ENCODE measurements at regions not wholly inside any gene's neighbourhood (a gene's known extent, or its start where the extent isn't known, plus 50 kb on each side); places are given as distances from the start of the nearest gene placed in this dataset.

DNA sequence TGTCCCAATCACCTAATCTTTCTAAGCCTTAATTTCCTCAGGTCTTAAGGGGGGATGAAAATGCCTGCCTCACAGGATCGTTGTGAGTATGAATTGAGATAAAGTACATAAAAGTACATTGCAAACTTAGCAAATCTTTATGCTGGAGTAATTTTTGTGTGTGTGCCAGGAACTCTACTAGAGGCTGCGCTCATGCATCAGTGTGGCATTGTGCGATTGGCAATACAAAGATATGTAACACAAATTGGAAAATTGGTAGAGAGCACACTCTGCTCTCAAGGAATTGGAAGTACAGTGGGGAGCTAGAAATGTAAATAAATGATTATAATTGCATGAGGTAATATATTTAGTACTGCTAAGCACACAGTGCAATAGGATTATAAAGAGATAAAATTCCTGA is 398.3 kb downstream of the DUSP10 start:
- no peak for DNase-seq
- no peaks in the 10 kb centered on the region for H3K27me3 Mint-ChIP-seq (ENCODE audit: insufficient read depth)
- no peaks in the 10 kb centered on the region for H3K9me3 Mint-ChIP-seq
- TF ChIP-seq, protein P1, sequence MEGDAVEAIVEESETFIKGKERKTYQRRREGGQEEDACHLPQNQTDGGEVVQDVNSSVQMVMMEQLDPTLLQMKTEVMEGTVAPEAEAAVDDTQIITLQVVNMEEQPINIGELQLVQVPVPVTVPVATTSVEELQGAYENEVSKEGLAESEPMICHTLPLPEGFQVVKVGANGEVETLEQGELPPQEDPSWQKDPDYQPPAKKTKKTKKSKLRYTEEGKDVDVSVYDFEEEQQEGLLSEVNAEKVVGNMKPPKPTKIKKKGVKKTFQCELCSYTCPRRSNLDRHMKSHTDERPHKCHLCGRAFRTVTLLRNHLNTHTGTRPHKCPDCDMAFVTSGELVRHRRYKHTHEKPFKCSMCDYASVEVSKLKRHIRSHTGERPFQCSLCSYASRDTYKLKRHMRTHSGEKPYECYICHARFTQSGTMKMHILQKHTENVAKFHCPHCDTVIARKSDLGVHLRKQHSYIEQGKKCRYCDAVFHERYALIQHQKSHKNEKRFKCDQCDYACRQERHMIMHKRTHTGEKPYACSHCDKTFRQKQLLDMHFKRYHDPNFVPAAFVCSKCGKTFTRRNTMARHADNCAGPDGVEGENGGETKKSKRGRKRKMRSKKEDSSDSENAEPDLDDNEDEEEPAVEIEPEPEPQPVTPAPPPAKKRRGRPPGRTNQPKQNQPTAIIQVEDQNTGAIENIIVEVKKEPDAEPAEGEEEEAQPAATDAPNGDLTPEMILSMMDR (conservative IDR thresholded peaks at IDR 0.05): no peak
- H3K4me3 ChIP-seq (ENCODE audit: low read length): no peak overlapping the region
- H3K27ac Mint-ChIP-seq: no peak overlapping the region
- H3K4me3 Mint-ChIP-seq: no peak overlapping the region
- peaks cover 14% of the 10 kb centered on the region for H3K4me1 Mint-ChIP-seq
- H3K36me3 Mint-ChIP-seq (ENCODE audit: low read depth): peaks cover under 1% of the 10 kb centered on the region
- no peaks in the 10 kb centered on the region for H3K9me3 ChIP-seq (ENCODE audit: control insufficient read depth, low read length)
- H3K36me3 ChIP-seq (ENCODE audit: control insufficient read depth, insufficient read depth, low read length): no peaks in the 10 kb centered on the region
- H3K27me3 ChIP-seq (ENCODE audit: control insufficient read depth, insufficient read depth, low read length, poor library complexity, severe bottlenecking): no peaks in the 10 kb centered on the region
- H3K4me1 ChIP-seq (ENCODE audit: control insufficient read depth, insufficient read depth, low read length): peaks cover 6% of the 10 kb centered on the region
- H3K27ac ChIP-seq (ENCODE audit: low read depth, low read length): no peak overlapping the region
- no peak overlapping the region for H3K9ac ChIP-seq (ENCODE audit: extremely low read depth, low read length, poor library complexity, severe bottlenecking)
- 94 to 100% methylated on average over 2 to 3 of the region's 3 CpGs for WGBS, 2 experiments (ENCODE audit: insufficient coverage in 1 of 2, insufficient read length in 1 of 2)

DNA sequence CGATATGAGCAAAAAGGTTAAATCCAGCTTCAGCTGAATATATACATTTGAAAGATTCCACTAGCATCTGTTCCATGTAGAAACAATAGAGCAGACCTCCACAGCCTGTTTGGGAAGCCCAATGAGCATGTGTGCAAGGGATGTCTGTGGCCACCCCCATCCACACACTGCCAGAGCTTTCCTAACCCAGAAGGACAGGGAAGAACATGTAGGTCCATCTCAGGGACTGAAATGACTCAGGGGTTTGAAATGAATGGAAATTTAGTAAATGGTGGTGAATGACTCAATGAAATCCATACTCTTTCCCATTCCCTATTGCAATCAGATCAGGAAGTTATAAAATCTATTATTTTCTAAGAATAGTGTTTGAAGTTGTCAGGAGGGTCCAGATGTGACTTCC is 397.2 kb downstream of the DUSP10 start:
- Mint-ChIP-seq H3K4me3 (no peak overlapping the region), H3K27me3 (ENCODE audit: insufficient read depth) (no peaks in the 10 kb centered on the region), H3K36me3 (ENCODE audit: low read depth) (peaks cover 2% of the 10 kb centered on the region), H3K9me3 (no peaks in the 10 kb centered on the region), H3K4me1 (peaks cover 14% of the 10 kb centered on the region), H3K27ac (no peak overlapping the region)
- Histone ChIP-seq H3K36me3 (ENCODE audit: control insufficient read depth, insufficient read depth, low read length) (no peaks in the 10 kb centered on the region), H3K4me3 (ENCODE audit: low read length) (no peak overlapping the region), H3K27me3 (ENCODE audit: control insufficient read depth, insufficient read depth, low read length, poor library complexity, severe bottlenecking) (no peaks in the 10 kb centered on the region), H3K4me1 (ENCODE audit: control insufficient read depth, insufficient read depth, low read length) (peaks cover 6% of the 10 kb centered on the region), H3K27ac (ENCODE audit: low read depth, low read length) (no peak overlapping the region), H3K9me3 (ENCODE audit: control insufficient read depth, low read length) (no peaks in the 10 kb centered on the region), H3K9ac (ENCODE audit: extremely low read depth, low read length, poor library complexity, severe bottlenecking) (no peak overlapping the region)
- no peak for DNase-seq
- TF ChIP-seq, protein P1 (conservative IDR thresholded peaks at IDR 0.05): no peak
- 92 to 100% methylated on average over 1 of the region's 1 CpG for WGBS, 2 experiments (ENCODE audit: insufficient coverage in 1 of 2, insufficient read length in 1 of 2)

DNA sequence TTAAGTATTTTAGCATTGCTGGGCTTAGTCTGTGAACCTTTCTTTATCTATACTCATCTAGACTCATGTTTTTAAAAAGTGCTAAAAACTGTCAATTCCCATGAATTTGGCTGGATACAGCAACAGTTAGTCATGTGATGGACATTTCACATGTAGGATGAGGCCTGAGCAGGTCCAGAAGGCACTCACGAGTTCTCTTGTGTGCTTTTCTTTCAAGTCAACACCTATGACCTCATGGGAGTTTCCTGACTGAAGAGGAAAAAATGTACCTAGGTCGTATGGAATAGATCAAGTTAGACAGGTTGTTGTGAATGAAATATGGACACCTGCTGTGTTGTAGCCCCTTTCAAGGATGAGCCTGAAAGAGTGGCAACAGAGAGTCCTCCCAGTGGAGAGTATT is 394.2 kb downstream of the DUSP10 start:
- Histone ChIP-seq H3K9ac (ENCODE audit: extremely low read depth, low read length, poor library complexity, severe bottlenecking) (no peak overlapping the region), H3K27ac (ENCODE audit: low read depth, low read length) (no peak overlapping the region), H3K9me3 (ENCODE audit: control insufficient read depth, low read length) (no peaks in the 10 kb centered on the region), H3K27me3 (ENCODE audit: control insufficient read depth, insufficient read depth, low read length, poor library complexity, severe bottlenecking) (no peaks in the 10 kb centered on the region), H3K4me3 (ENCODE audit: low read length) (no peak overlapping the region), H3K36me3 (ENCODE audit: control insufficient read depth, insufficient read depth, low read length) (no peaks in the 10 kb centered on the region), H3K4me1 (ENCODE audit: control insufficient read depth, insufficient read depth, low read length) (peaks cover 6% of the 10 kb centered on the region)
- DNase-seq: no peak
- Mint-ChIP-seq H3K36me3 (ENCODE audit: low read depth) (peaks cover 2% of the 10 kb centered on the region), H3K4me3 (no peak overlapping the region), H3K9me3 (peaks cover 2% of the 10 kb centered on the region), H3K4me1 (peaks cover 14% of the 10 kb centered on the region), H3K27ac (no peak overlapping the region), H3K27me3 (ENCODE audit: insufficient read depth) (no peaks in the 10 kb centered on the region)
- WGBS, 2 experiments (ENCODE audit: insufficient coverage in 1 of 2, insufficient read length in 1 of 2): 83 to 85% methylated on average over 2 of the region's 2 CpGs
- TF ChIP-seq, protein P1 (conservative IDR thresholded peaks at IDR 0.05): no peak
